ENCODE measurements at regions not wholly inside any gene's neighbourhood (a gene's known extent, or its start where the extent isn't known, plus 50 kb on each side); places are given as distances from the start of the nearest gene placed in this dataset.

DNA sequence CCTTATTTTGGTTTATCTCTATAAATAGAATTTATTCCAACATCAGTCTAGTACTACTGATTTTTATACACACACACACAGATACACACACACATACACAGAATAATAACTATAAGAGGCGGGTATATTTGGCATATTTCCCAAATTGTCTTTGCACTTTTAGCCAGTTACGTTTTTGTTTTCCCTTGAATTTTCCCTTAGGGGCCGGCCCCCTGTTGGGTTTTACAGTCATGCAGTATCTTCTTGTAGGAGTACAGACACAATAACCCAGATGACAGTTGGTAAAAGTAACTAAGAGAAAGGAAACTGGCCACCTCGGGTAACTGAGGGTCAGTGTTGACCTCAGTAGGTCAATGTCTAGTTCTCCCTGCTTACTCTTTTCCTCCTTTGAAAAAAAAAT is 50.9 kb downstream of the DISP1 start:
- Histone ChIP-seq H3K9me3 (ENCODE audit: insufficient read depth, low read length, severe bottlenecking) (no peaks in the 10 kb centered on the region), H3K27me3 (ENCODE audit: insufficient read depth, low read length, poor library complexity) (no peaks in the 10 kb centered on the region), H3K4me3 (ENCODE audit: low read depth in 1 of 2, low read length in 2 of 2) (no peak overlapping the region), H2AFZ (ENCODE audit: low read depth, low read length) (no peak overlapping the region), H3K79me2 (ENCODE audit: insufficient read depth, low read length) (no peaks in the 10 kb centered on the region; the same call in 1 of the 2 replicates), H3K9ac (ENCODE audit: low read depth, low read length) (no peak overlapping the region), H3K4me1 (ENCODE audit: insufficient read depth, low read length) (peaks cover 9% of the 10 kb centered on the region), H3K4me2 (ENCODE audit: insufficient read depth, low read length) (no peak overlapping the region), H3K36me3 (ENCODE audit: insufficient read depth, low read length) (no peaks in the 10 kb centered on the region), H3K27ac (ENCODE audit: low read length) (no peak overlapping the region), H4K20me1 (ENCODE audit: insufficient read depth, low read length) (no peaks in the 10 kb centered on the region)
- no peak for ATAC-seq (ENCODE audit: insufficient read depth, low read depth)
- no peak for DNase-seq
- TF ChIP-seq, protein P1, sequence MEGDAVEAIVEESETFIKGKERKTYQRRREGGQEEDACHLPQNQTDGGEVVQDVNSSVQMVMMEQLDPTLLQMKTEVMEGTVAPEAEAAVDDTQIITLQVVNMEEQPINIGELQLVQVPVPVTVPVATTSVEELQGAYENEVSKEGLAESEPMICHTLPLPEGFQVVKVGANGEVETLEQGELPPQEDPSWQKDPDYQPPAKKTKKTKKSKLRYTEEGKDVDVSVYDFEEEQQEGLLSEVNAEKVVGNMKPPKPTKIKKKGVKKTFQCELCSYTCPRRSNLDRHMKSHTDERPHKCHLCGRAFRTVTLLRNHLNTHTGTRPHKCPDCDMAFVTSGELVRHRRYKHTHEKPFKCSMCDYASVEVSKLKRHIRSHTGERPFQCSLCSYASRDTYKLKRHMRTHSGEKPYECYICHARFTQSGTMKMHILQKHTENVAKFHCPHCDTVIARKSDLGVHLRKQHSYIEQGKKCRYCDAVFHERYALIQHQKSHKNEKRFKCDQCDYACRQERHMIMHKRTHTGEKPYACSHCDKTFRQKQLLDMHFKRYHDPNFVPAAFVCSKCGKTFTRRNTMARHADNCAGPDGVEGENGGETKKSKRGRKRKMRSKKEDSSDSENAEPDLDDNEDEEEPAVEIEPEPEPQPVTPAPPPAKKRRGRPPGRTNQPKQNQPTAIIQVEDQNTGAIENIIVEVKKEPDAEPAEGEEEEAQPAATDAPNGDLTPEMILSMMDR (IDR thresholded peaks at IDR 0.05; ENCODE audit: borderline replicate concordance, extremely low read depth, low read length, poor library complexity, severe bottlenecking), result no peak
- no peak for TF ChIP-seq EZH2 (IDR thresholded peaks at IDR 0.05; ENCODE audit: borderline replicate concordance, low read depth, low read length, severe bottlenecking)

DNA sequence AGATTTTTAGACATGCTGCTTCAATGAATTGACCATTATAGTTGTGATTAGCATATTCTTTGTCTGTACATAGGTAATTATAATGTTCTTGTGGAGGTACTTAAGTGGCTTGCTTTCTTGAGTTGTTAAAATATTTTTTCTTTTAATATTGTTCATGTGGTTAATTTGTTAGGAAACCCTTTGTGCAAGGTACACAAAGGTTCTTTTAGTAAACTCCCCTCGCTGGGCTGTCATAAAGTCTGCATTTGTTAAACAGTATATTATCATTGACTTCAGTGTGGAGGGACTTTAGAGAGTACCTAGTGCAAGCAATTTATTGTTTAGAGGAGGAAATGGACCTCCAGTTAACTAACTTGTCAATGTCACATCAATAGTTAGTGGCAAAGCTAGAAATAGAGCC is 52.5 kb downstream of the DISP1 start:
- ATAC-seq (ENCODE audit: insufficient read depth, low read depth) (no peak), DNase-seq (no peak)
- H3K9ac ChIP-seq (ENCODE audit: low read depth, low read length), result no peak overlapping the region
- H3K36me3 ChIP-seq (ENCODE audit: insufficient read depth, low read length), result no peaks in the 10 kb centered on the region
- H3K79me2 ChIP-seq (ENCODE audit: insufficient read depth, low read length), result no peaks in the 10 kb centered on the region; the same call in 1 of the 2 replicates
- no peak overlapping the region for H3K4me3 ChIP-seq (ENCODE audit: low read depth in 1 of 2, low read length in 2 of 2)
- no peaks in the 10 kb centered on the region for H3K27me3 ChIP-seq (ENCODE audit: insufficient read depth, low read length, poor library complexity)
- H4K20me1 ChIP-seq (ENCODE audit: insufficient read depth, low read length), result no peaks in the 10 kb centered on the region
- no peak overlapping the region for H3K27ac ChIP-seq (ENCODE audit: low read length)
- TF ChIP-seq EZH2 (IDR thresholded peaks at IDR 0.05; ENCODE audit: borderline replicate concordance, low read depth, low read length, severe bottlenecking), result no peak
- TF ChIP-seq, protein P1 (IDR thresholded peaks at IDR 0.05; ENCODE audit: borderline replicate concordance, extremely low read depth, low read length, poor library complexity, severe bottlenecking), result no peak
- H3K9me3 ChIP-seq (ENCODE audit: insufficient read depth, low read length, severe bottlenecking), result no peaks in the 10 kb centered on the region
- H3K4me2 ChIP-seq (ENCODE audit: insufficient read depth, low read length), result no peak overlapping the region
- no peak overlapping the region for H2AFZ ChIP-seq (ENCODE audit: low read depth, low read length)
- H3K4me1 ChIP-seq (ENCODE audit: insufficient read depth, low read length), result no peaks in the 10 kb centered on the region

DNA sequence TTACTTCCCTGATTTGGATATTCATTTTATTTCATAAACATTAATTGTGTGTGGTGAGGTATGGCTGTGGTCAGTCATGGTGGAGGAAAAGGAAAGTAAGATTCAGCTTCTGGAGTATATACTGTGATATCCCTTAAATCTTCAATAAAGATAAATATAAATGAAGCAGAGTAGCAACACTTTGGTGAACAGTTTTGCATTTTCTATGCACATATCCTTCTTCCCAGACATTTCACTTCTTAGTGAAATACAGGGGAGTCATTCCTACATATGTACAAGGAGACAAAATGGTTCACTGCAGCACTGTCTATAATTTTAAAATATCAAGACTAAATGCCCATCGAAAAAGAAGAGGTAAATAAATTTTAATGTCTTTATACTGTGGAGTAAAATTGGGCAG is 61.3 kb downstream of the DISP1 start:
- no peaks in the 10 kb centered on the region for H3K36me3 ChIP-seq (ENCODE audit: insufficient read depth, low read length)
- no peak overlapping the region for H2AFZ ChIP-seq (ENCODE audit: low read depth, low read length)
- no peak overlapping the region for H3K9ac ChIP-seq (ENCODE audit: low read depth, low read length)
- H3K4me2 ChIP-seq (ENCODE audit: insufficient read depth, low read length), result no peak overlapping the region
- H3K27me3 ChIP-seq (ENCODE audit: insufficient read depth, low read length, poor library complexity), result no peaks in the 10 kb centered on the region
- H3K4me3 ChIP-seq (ENCODE audit: low read depth in 1 of 2, low read length in 2 of 2), result no peak overlapping the region
- H3K79me2 ChIP-seq (ENCODE audit: insufficient read depth, low read length), result no peaks in the 10 kb centered on the region
- H4K20me1 ChIP-seq (ENCODE audit: insufficient read depth, low read length), result no peaks in the 10 kb centered on the region
- no peaks in the 10 kb centered on the region; the same call in 1 of the 2 replicates for H3K4me1 ChIP-seq (ENCODE audit: insufficient read depth, low read length)
- ATAC-seq (ENCODE audit: insufficient read depth, low read depth) (no peak), DNase-seq (no peak)
- H3K9me3 ChIP-seq (ENCODE audit: insufficient read depth, low read length, severe bottlenecking), result no peaks in the 10 kb centered on the region
- no peak overlapping the region for H3K27ac ChIP-seq (ENCODE audit: low read length)
- TF ChIP-seq, protein P1 (IDR thresholded peaks at IDR 0.05; ENCODE audit: borderline replicate concordance, extremely low read depth, low read length, poor library complexity, severe bottlenecking), result no peak
- no peak for TF ChIP-seq EZH2 (IDR thresholded peaks at IDR 0.05; ENCODE audit: borderline replicate concordance, low read depth, low read length, severe bottlenecking)

DNA sequence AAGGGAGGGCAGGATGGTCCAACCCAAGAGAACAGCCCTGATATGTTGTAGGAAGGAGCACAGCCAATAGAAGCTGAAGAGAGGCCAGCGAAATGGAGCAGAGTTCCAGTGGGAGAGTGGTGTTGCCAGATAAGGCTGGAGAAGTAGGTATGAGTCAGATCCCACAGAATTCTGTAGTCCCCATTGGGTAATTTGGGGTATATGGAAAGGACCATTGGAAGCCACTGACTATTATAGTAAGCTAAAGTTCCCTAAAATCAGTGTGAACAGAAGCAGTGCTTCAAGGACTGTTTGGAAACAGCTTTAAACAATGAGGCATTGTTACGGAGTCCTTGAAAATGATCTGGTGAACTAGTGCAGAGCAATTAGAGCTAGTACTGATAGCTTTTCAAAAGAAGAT is 63.0 kb downstream of the DISP1 start:
- no peaks in the 10 kb centered on the region for H4K20me1 ChIP-seq (ENCODE audit: insufficient read depth, low read length)
- H3K79me2 ChIP-seq (ENCODE audit: insufficient read depth, low read length), result no peaks in the 10 kb centered on the region
- H3K4me1 ChIP-seq (ENCODE audit: insufficient read depth, low read length), result no peaks in the 10 kb centered on the region; the same call in 1 of the 2 replicates
- no peak overlapping the region for H3K27ac ChIP-seq (ENCODE audit: low read length)
- no peak for ATAC-seq (ENCODE audit: insufficient read depth, low read depth)
- no peaks in the 10 kb centered on the region for H3K9me3 ChIP-seq (ENCODE audit: insufficient read depth, low read length, severe bottlenecking)
- H3K36me3 ChIP-seq (ENCODE audit: insufficient read depth, low read length), result no peaks in the 10 kb centered on the region
- no peak overlapping the region for H3K4me3 ChIP-seq (ENCODE audit: low read depth in 1 of 2, low read length in 2 of 2)
- H3K9ac ChIP-seq (ENCODE audit: low read depth, low read length), result no peak overlapping the region
- no peak for DNase-seq
- no peaks in the 10 kb centered on the region for H3K27me3 ChIP-seq (ENCODE audit: insufficient read depth, low read length, poor library complexity)
- no peak overlapping the region for H2AFZ ChIP-seq (ENCODE audit: low read depth, low read length)
- TF ChIP-seq, protein P1 (IDR thresholded peaks at IDR 0.05; ENCODE audit: borderline replicate concordance, extremely low read depth, low read length, poor library complexity, severe bottlenecking), result no peak
- TF ChIP-seq EZH2 (IDR thresholded peaks at IDR 0.05; ENCODE audit: borderline replicate concordance, low read depth, low read length, severe bottlenecking), result no peak
- H3K4me2 ChIP-seq (ENCODE audit: insufficient read depth, low read length), result no peak overlapping the region

Data from DND-41 (cell line).